ENCODE measurements at regions not wholly inside any gene's neighbourhood (a gene's known extent, or its start where the extent isn't known, plus 50 kb on each side); places are given as distances from the start of the nearest gene placed in this dataset.

DNA sequence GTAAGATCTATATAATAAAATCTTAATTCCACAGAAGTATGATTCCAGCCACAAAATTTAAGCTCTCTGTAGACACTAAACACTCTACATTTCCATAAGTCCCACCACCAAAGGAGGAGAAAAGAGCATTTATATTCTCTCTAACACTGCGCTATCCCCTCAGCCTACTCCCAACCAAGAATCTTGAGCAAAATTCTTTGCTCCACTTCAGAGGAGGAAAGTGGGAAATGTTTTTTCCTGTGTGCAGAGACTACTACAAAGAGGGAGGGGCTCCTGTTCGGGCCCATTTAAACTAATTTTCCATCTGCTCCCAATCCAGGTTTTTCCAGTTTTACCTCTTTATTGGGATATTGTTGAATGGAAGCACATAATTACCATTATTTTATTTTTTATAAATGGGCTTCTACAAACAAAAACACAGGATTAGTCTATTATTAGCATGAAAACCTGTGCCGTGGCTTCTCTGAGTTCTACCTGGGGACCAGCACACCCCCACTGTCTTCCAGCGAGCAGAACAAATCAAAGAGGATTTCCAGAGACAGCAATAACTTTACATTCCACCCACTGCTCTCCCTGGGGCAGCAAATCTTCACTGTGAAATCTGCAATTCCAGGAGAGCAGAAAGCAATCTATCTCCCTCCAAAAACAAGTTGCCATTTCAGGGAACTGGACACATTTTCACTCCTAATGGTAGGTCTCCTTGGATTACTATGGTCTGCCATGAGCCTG is 174.0 kb downstream of the DAD1 start:
- TF ChIP-seq GATA2 (IDR thresholded peaks at IDR 0.05; ENCODE audit: low read depth, low read length) (no peak), GATA3 (IDR thresholded peaks at IDR 0.05; ENCODE audit: low read depth, low read length) (no peak)

DNA sequence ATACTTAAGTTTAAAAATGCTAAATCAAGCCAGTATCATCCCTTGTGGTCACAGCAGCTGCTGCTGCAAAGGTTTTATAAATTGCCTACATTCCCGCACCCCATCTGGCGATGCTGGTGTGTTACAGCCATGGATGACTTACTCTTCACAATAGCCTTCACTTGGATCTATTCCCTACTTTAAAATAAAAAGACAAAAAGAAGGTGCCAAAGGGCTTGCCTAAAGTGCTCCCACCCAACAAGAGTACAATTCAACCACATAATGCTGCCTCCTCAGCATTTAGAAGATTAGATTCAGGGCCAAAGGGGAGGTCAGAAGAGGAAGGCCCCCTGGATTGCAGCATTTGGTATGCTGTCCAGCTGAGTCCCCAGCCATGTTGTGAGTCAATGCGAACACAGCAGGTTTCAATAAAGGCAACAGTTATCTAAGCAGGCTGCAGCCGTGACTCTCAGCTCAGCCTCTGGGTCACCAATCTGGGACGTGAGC is 176.1 kb downstream of the DAD1 start:
- TF ChIP-seq GATA3 (IDR thresholded peaks at IDR 0.05; ENCODE audit: low read depth, low read length), result no peak
- TF ChIP-seq GATA2 (IDR thresholded peaks at IDR 0.05; ENCODE audit: low read depth, low read length), result no peak

DNA sequence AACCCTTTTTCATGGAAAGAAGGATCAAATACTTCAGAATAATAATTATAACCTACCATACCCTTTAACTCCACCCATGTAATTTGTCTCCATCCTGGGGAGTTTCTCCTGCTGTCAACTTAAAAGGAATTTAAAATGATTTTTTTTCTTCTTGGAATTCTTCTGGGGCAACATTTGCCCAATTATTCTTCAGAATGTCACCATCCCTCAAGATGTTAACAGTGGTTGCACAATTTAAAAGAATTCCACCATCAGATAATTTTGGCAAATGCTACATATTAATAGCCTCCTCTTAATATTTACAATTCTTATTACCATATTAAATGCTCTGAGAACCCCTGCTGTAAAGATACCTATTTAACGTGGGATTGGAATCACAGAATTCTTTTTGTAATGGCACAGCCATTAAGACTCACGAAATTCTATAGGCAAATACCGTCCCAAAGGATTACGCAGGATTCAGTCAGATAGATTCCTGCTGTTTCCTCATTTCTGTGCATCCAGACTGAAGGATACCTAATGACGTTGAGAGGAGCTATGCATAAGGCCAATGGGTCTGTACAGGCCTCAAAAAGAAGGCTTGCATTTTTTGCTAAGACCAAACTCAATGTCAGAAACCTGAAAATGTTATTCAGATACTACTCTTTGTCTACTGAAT is 177.5 kb downstream of the DAD1 start:
- TF ChIP-seq GATA3 (IDR thresholded peaks at IDR 0.05; ENCODE audit: low read depth, low read length), result no peak
- TF ChIP-seq GATA2 (IDR thresholded peaks at IDR 0.05; ENCODE audit: low read depth, low read length), result no peak

DNA sequence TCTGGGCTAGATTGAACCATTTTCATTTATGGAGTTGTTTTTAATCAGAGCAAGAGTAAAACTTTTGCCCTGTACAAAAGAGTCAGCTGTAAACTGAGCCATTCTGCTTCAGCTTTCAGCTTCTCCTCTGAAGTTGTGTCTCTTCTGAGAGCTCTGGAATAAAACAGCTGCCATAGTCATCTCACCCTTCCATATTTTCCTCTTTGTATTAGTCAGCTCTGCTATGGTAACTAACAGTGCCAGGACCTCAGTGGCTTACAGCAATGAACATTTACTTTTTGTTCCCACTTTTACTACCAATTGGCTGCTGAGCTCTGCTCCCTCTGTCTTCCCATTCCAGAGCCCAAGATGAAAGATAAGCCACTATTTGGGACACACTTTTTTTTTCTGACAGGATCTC is 178.5 kb downstream of the DAD1 start:
- TF ChIP-seq GATA2 (IDR thresholded peaks at IDR 0.05; ENCODE audit: low read depth, low read length) (no peak), GATA3 (IDR thresholded peaks at IDR 0.05; ENCODE audit: low read depth, low read length) (no peak)

DNA sequence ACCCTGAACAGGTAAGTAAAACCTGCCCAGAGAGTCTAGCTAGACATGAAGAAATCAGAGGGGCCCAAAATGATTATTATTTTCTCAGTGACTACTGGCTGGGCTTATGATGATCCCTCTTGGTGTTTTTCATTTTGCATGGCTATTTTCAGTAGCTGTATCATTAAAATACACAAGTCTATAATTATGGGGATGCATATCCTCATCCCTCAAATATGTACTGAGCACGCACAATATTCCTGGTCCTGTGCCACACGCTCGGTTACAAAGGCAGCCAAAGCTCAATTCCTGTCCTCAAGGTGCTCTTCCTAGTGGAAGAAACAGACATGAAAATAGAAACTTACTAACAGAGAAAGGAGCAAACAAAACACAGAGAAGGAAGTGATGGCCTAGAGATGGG is 180.0 kb downstream of the DAD1 start:
- TF ChIP-seq GATA3 (IDR thresholded peaks at IDR 0.05; ENCODE audit: low read depth, low read length), result no peak
- no peak for TF ChIP-seq GATA2 (IDR thresholded peaks at IDR 0.05; ENCODE audit: low read depth, low read length)

- TF ChIP-seq GATA3 (IDR thresholded peaks at IDR 0.05; ENCODE audit: low read depth, low read length), result no peak
Measured at GRCh38 chr14:22408547-22408946, 180.5 kb downstream of the DAD1 start.

- TF ChIP-seq GATA2 (IDR thresholded peaks at IDR 0.05; ENCODE audit: low read depth, low read length) (no peak), GATA3 (IDR thresholded peaks at IDR 0.05; ENCODE audit: low read depth, low read length) (no peak)
Measured at GRCh38 chr14:22407033-22407432, 182.0 kb downstream of the DAD1 start.

- TF ChIP-seq GATA2 (IDR thresholded peaks at IDR 0.05; ENCODE audit: low read depth, low read length), result no peak
- no peak for TF ChIP-seq GATA3 (IDR thresholded peaks at IDR 0.05; ENCODE audit: low read depth, low read length)
Measured at GRCh38 chr14:22405201-22405600, 183.8 kb downstream of the DAD1 start.

- TF ChIP-seq GATA3 (IDR thresholded peaks at IDR 0.05; ENCODE audit: low read depth, low read length) (no peak), GATA2 (IDR thresholded peaks at IDR 0.05; ENCODE audit: low read depth, low read length) (no peak)
Measured at GRCh38 chr14:22403296-22403695, 185.7 kb downstream of the DAD1 start.

DNA sequence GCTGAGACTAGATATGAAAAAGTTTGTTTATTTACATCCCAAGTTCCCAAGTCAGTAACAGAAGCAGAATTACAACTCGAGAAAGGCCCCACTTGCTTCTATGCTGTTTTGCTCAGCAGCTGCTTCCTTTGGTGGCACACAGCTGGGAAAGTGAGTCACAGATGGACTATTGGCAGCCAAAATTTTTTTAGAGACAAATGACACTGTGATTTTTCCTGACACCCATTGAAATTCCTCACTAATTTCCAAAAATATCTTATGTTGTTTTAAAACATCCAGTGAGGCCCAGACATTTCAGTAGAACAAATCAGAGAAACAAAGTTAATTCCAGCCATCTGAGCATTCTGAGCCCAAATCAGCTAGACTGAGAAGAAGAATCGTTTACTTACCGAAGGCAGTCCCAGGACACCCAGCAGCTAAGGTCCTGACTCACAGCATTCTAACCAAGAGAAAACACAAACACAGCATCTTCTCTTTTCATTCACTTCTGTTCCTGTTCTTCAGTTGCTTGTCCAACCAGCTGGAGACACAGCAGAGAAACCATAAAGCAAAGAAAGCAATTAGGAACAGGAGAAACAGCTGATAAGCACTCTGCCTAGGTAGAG is 188.3 kb downstream of the DAD1 start:
- TF ChIP-seq GATA2 (IDR thresholded peaks at IDR 0.05; ENCODE audit: low read depth, low read length), result no peak
- TF ChIP-seq GATA3 (IDR thresholded peaks at IDR 0.05; ENCODE audit: low read depth, low read length), result no peak

DNA sequence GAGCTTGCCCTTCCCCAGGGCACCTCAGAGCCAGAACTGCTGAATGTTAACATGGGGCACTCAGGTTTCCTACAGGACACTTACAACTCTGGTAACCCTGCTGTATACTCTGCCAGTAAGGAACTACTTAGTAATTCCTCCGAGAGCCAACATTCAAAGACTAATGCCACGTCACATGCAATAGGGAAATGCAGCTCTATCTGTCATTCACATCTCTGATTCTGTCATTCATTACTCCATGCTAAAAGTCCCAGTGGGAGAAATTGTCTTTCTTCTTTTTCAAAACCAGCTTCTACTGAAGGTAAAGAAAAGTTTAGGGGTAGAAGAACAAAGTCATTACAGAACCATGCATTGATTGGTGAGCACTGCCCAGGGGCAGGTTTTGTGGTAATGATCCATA is 189.2 kb downstream of the DAD1 start:
- TF ChIP-seq GATA2 (IDR thresholded peaks at IDR 0.05; ENCODE audit: low read depth, low read length) (no peak), GATA3 (IDR thresholded peaks at IDR 0.05; ENCODE audit: low read depth, low read length) (no peak)

- TF ChIP-seq GATA3 (IDR thresholded peaks at IDR 0.05; ENCODE audit: low read depth, low read length), result no peak
- TF ChIP-seq GATA2 (IDR thresholded peaks at IDR 0.05; ENCODE audit: low read depth, low read length), result no peak; the same call in 1 of the 2 replicates
Measured at GRCh38 chr14:22397221-22397737, 191.7 kb downstream of the DAD1 start.

- TF ChIP-seq GATA3 (IDR thresholded peaks at IDR 0.05; ENCODE audit: low read depth, low read length) (no peak), GATA2 (IDR thresholded peaks at IDR 0.05; ENCODE audit: low read depth, low read length) (no peak)
Measured at GRCh38 chr14:22395803-22396202, 193.2 kb downstream of the DAD1 start.

DNA sequence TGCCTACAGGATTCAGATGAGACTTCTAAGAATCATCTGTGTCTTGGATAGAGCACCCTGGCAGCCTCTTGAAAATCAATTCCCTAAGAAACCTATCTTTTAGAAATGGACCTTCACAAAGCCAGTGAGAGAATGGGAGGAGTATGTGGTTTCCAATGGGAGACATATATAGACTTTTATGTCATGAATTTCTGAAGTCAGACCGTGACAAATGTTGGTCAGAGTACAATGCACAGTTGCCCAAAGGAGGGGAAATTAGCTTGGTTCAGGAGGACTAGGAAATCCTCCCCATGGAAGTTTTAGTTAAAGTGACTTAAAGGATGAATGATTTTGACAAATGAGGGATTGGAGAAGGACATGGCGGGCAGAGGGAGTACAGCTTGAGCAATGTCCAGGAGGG is 194.4 kb downstream of the DAD1 start:
- TF ChIP-seq GATA3 (IDR thresholded peaks at IDR 0.05; ENCODE audit: low read depth, low read length), result no peak

DNA sequence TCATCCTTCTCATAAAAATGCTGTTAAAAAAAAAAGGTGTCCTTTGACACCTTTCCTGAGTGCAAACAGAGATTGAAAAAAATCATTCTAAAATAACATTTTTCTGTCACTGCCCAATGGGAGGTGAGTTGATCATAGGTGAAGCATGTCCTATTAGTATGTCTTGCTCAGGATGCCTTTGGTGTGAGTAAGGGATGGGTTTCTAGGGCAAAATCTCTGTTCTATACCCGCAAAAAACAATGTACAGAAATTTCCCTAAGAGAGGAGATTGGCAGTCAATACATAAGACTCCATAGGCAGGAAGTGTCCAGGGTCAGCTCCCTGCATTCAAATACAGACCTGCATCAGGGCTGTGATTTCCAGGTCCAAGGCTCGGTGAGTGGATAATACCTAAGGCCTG is 195.2 kb downstream of the DAD1 start:
- TF ChIP-seq GATA2 (IDR thresholded peaks at IDR 0.05; ENCODE audit: low read depth, low read length) (no peak), GATA3 (IDR thresholded peaks at IDR 0.05; ENCODE audit: low read depth, low read length) (no peak)
